ENCODE measurements at regions not wholly inside any gene's neighbourhood (a gene's known extent, or its start where the extent isn't known, plus 50 kb on each side); places are given as distances from the start of the nearest gene placed in this dataset.
"Not testable (repeated sequence)": the region's sequence is repeated elsewhere in the genome, so short reads cannot be mapped to it uniquely, and the experiment has no call there.

GRCh38 chr15:36161108-36161507 is 418.3 kb upstream of the CDIN1 start:
- Histone ChIP-seq H3K36me3 (replicated peaks in 1 of 2; ENCODE audit: control extremely low read depth in 1 of 2, control insufficient read depth in 1 of 2, extremely low read depth in 1 of 2, insufficient read depth in 2 of 2, low read length in 1 of 2) (no peaks in the 10 kb centered on the region), H3K79me2 (ENCODE audit: control insufficient read depth, insufficient read depth, low read length) (no peaks in the 10 kb centered on the region), H3K4me2 (replicated peaks; ENCODE audit: low read depth, low read length, poor library complexity, severe bottlenecking) (no peak overlapping the region), H3K9ac (ENCODE audit: low read length) (no peak overlapping the region), H4K20me1 (ENCODE audit: control insufficient read depth, insufficient read depth, low read length, poor library complexity, severe bottlenecking) (no peaks in the 10 kb centered on the region), H2AFZ (ENCODE audit: insufficient read depth, low read depth, low read length, poor library complexity, severe bottlenecking) (no peak overlapping the region), H3K4me3 (ENCODE audit: control extremely low read depth in 1 of 5, extremely low read depth in 1 of 5, insufficient read depth in 1 of 5, low read depth in 2 of 5, low read length in 4 of 5) (no peak overlapping the region), H3K9me3 (ENCODE audit: control extremely low read depth in 1 of 3, control insufficient read depth in 2 of 3, insufficient read depth in 1 of 3, low read length in 2 of 3) (no peaks in the 10 kb centered on the region), H3K27ac (ENCODE audit: low read length in 2 of 2) (no peak overlapping the region), H3K4me1 (ENCODE audit: control insufficient read depth in 2 of 2, insufficient read depth in 2 of 2, low read length in 2 of 2) (no peaks in the 10 kb centered on the region), H3K27me3 (replicated peaks in 1 of 4; ENCODE audit: control extremely low read depth in 1 of 4, control insufficient read depth in 3 of 4, insufficient read depth in 4 of 4, low read length in 3 of 4) (no peaks in the 10 kb centered on the region)
- no peak for TF ChIP-seq EZH2 (IDR thresholded peaks at IDR 0.05; ENCODE audit: borderline replicate concordance, insufficient read depth, low read depth, low read length, poor library complexity, severe bottlenecking)
- Mint-ChIP-seq H3K27me3 (no peaks in the 10 kb centered on the region), H3K4me1 (no peaks in the 10 kb centered on the region), H3K9me3 (ENCODE audit: insufficient read depth) (peaks cover 3% of the 10 kb centered on the region), H3K27ac (no peak overlapping the region), H3K4me3 (no peak overlapping the region)
- intact Hi-C loops (cut with micrococcal nuclease) = no loop called here
- ATAC-seq (ENCODE audit: low read depth) = no peak
- CTCF ChIA-PET = no interaction called here
- POLR2A ChIA-PET = no interaction called here
- no peak for DNase-seq

GRCh38 chr15:36161771-36162212 is 417.6 kb upstream of the CDIN1 start:
- CTCF ChIA-PET = no interaction called here
- no peak for ATAC-seq (ENCODE audit: low read depth)

GRCh38 chr15:36163983-36164382 is 415.4 kb upstream of the CDIN1 start:
- H4K20me1 ChIP-seq (ENCODE audit: control insufficient read depth, insufficient read depth, low read length, poor library complexity, severe bottlenecking); H3K4me2 ChIP-seq (replicated peaks; ENCODE audit: low read depth, low read length, poor library complexity, severe bottlenecking); H3K4me1 ChIP-seq (ENCODE audit: control insufficient read depth in 2 of 2, insufficient read depth in 2 of 2, low read length in 2 of 2); H3K27me3 ChIP-seq (replicated peaks in 1 of 4; ENCODE audit: control extremely low read depth in 1 of 4, control insufficient read depth in 3 of 4, insufficient read depth in 4 of 4, low read length in 3 of 4); H3K4me3 Mint-ChIP-seq; H3K9ac ChIP-seq (ENCODE audit: low read length); H3K27me3 Mint-ChIP-seq; CTCF ChIA-PET; H3K36me3 ChIP-seq (replicated peaks in 1 of 2; ENCODE audit: control extremely low read depth in 1 of 2, control insufficient read depth in 1 of 2, extremely low read depth in 1 of 2, insufficient read depth in 2 of 2, low read length in 1 of 2); H3K9me3 ChIP-seq (ENCODE audit: control extremely low read depth in 1 of 3, control insufficient read depth in 2 of 3, insufficient read depth in 1 of 3, low read length in 2 of 3); H3K4me1 Mint-ChIP-seq; DNase-seq; ATAC-seq (ENCODE audit: low read depth); H3K4me3 ChIP-seq (ENCODE audit: control extremely low read depth in 1 of 5, extremely low read depth in 1 of 5, insufficient read depth in 1 of 5, low read depth in 2 of 5, low read length in 4 of 5); H3K27ac Mint-ChIP-seq; H3K9me3 Mint-ChIP-seq (ENCODE audit: insufficient read depth); intact Hi-C loops (cut with micrococcal nuclease); H2AFZ ChIP-seq (ENCODE audit: insufficient read depth, low read depth, low read length, poor library complexity, severe bottlenecking); H3K79me2 ChIP-seq (ENCODE audit: control insufficient read depth, insufficient read depth, low read length); POLR2A ChIA-PET; H3K27ac ChIP-seq (ENCODE audit: low read length in 2 of 2): not testable (repeated sequence)
- WGBS (ENCODE audit: insufficient coverage) = 94% methylated on average over 13 of the region's 13 CpGs

More at GRCh38 chr15:36161771-36162212, 417.6 kb upstream of the CDIN1 start:
- Histone ChIP-seq H3K27me3 (replicated peaks in 1 of 4; ENCODE audit: control extremely low read depth in 1 of 4, control insufficient read depth in 3 of 4, insufficient read depth in 4 of 4, low read length in 3 of 4) (no peaks in the 10 kb centered on the region), H3K36me3 (replicated peaks in 1 of 2; ENCODE audit: control extremely low read depth in 1 of 2, control insufficient read depth in 1 of 2, extremely low read depth in 1 of 2, insufficient read depth in 2 of 2, low read length in 1 of 2) (no peaks in the 10 kb centered on the region), H4K20me1 (ENCODE audit: control insufficient read depth, insufficient read depth, low read length, poor library complexity, severe bottlenecking) (no peaks in the 10 kb centered on the region), H3K9me3 (ENCODE audit: control extremely low read depth in 1 of 3, control insufficient read depth in 2 of 3, insufficient read depth in 1 of 3, low read length in 2 of 3) (no peaks in the 10 kb centered on the region), H3K27ac (ENCODE audit: low read length in 2 of 2) (no peak overlapping the region), H3K9ac (ENCODE audit: low read length) (no peak overlapping the region), H3K4me1 (ENCODE audit: control insufficient read depth in 2 of 2, insufficient read depth in 2 of 2, low read length in 2 of 2) (no peaks in the 10 kb centered on the region), H3K4me2 (replicated peaks; ENCODE audit: low read depth, low read length, poor library complexity, severe bottlenecking) (no peak overlapping the region), H2AFZ (ENCODE audit: insufficient read depth, low read depth, low read length, poor library complexity, severe bottlenecking) (no peak overlapping the region), H3K4me3 (ENCODE audit: control extremely low read depth in 1 of 5, extremely low read depth in 1 of 5, insufficient read depth in 1 of 5, low read depth in 2 of 5, low read length in 4 of 5) (no peak overlapping the region), H3K79me2 (ENCODE audit: control insufficient read depth, insufficient read depth, low read length) (no peaks in the 10 kb centered on the region)
- Mint-ChIP-seq H3K27me3 (no peaks in the 10 kb centered on the region), H3K9me3 (ENCODE audit: insufficient read depth) (peaks cover 3% of the 10 kb centered on the region), H3K4me1 (no peaks in the 10 kb centered on the region), H3K27ac (no peak overlapping the region), H3K4me3 (no peak overlapping the region)
- no peak for DNase-seq
- POLR2A ChIA-PET = no interaction called here
- TF ChIP-seq EZH2 (IDR thresholded peaks at IDR 0.05; ENCODE audit: borderline replicate concordance, insufficient read depth, low read depth, low read length, poor library complexity, severe bottlenecking) = no peak
- no peak for TF ChIP-seq CTCF (IDR thresholded peaks at IDR 0.05)
- intact Hi-C loops (cut with micrococcal nuclease) = no loop called here
- WGBS (ENCODE audit: insufficient coverage) = no CpG with 5 or more reads among the region's 2 CpGs
